Choroid plexus epithelial cell (primary cell): ENCODE measurements at regions not wholly inside any gene's neighbourhood (a gene's known extent, or its start where the extent isn't known, plus 50 kb on each side); places are given as distances from the start of the nearest gene placed in this dataset.

Source experiments
- DNase-seq: peaks from one replicate; pipeline ENCODE4 v3.0.0-alpha.2; 2010; ENCODE audit warnings: low read depth
- H3K4me3 ChIP-seq: 2 replicates; pipeline ENCODE4 v1.5.1; 2011; ENCODE audit warnings: low read depth, mild to moderate bottlenecking, control low read depth, low read length, moderate library complexity
- TF ChIP-seq, protein P1 (sequence below): conservative IDR thresholded peaks from 2 replicates; pipeline ENCODE4 v1.5.1; 2011; ENCODE audit warnings: low read depth, mild to moderate bottlenecking, control low read depth, inconsistent platforms, low read length, moderate library complexity

DNA sequence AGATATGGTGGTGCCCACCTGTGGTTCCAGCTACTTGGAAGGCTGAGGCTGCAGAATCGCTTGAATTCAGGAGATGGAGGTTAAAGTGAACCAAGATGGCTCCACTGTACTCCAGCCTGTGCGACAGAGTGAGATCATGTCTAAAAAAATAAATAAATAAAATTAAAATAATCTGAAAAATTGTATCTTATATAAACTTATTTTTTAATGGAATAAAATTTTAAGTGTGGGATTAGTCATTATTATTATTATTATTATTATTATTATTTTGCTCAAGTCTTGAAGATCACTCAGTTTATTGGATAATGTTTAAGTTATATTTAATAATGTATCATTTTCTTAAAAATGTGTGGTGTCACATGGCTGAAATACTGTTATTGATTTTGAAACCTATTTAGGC is 688.0 kb upstream of the COX7C start:
- no peak overlapping the region for H3K4me3 ChIP-seq
- TF ChIP-seq, protein P1, sequence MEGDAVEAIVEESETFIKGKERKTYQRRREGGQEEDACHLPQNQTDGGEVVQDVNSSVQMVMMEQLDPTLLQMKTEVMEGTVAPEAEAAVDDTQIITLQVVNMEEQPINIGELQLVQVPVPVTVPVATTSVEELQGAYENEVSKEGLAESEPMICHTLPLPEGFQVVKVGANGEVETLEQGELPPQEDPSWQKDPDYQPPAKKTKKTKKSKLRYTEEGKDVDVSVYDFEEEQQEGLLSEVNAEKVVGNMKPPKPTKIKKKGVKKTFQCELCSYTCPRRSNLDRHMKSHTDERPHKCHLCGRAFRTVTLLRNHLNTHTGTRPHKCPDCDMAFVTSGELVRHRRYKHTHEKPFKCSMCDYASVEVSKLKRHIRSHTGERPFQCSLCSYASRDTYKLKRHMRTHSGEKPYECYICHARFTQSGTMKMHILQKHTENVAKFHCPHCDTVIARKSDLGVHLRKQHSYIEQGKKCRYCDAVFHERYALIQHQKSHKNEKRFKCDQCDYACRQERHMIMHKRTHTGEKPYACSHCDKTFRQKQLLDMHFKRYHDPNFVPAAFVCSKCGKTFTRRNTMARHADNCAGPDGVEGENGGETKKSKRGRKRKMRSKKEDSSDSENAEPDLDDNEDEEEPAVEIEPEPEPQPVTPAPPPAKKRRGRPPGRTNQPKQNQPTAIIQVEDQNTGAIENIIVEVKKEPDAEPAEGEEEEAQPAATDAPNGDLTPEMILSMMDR: no peak
- no peak for DNase-seq

DNA sequence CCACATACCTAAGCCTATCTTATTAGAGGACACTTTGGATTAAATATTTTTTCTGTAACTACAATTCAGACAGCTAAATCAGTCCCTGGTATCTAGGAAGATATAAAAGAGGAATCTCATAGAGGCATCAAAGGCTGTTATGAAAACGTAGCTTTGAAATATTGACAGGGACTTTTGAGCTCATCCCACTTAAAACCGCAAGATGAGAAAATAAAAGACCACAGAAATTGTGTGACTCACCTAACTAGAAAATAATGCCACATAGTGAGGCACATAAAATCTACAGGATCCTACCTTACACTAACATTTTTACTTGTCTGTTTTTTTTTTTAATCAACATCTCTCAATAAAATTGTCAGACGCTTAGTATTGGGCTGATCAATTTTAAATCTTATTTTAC is 686.5 kb upstream of the COX7C start:
- TF ChIP-seq, protein P1: no peak
- DNase-seq: no peak
- H3K4me3 ChIP-seq: no peak overlapping the region

DNA sequence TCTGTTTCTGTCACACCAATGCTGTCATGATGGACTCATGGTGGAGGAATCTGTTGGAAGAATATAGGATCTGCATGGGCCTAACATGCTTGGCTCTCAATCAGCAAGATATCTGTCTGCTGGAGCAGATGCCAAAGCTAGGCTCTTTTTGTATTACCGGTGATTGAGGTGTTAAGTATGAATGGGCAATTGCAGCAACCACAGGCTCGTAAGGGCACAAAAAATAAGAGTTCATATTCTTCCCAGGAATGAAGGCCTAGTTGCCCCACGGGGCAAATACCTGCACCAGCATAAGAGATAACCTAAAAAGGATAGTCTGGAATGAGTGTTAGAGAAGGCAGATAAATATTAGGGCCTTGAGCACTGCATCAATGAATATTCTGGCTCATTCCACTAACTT is 679.5 kb upstream of the COX7C start:
- DNase-seq: no peak
- TF ChIP-seq, protein P1: no peak

DNA sequence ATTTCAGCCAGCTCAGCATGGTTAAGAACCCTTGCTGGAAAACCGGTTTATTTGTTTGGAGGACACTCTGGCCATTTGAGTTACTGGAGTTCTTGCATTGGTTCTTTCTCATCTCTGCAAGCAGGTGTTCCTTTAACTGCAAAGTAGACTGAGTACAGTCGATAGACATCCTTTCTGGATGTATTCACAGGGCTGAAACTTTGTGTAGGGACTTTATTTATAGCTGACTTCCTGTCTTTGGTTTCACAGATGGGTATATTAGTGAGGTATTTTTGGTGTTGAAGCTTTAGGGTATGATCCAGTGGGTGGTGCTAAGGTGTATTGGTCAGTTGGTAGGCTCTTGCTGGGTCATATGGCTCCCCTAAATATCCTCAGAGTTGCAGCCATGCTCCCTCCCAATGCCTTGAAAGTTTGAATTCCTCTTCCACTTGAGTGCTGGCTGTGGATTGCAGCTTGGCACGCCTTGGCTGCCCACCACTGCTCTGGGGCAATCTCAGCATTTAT is 666.0 kb upstream of the COX7C start:
- no peak for DNase-seq
- TF ChIP-seq, protein P1: no peak
- no peak overlapping the region for H3K4me3 ChIP-seq

More for the DNA sequence above, 679.5 kb upstream of the COX7C start:
- H3K4me3 ChIP-seq: no peak overlapping the region

DNA sequence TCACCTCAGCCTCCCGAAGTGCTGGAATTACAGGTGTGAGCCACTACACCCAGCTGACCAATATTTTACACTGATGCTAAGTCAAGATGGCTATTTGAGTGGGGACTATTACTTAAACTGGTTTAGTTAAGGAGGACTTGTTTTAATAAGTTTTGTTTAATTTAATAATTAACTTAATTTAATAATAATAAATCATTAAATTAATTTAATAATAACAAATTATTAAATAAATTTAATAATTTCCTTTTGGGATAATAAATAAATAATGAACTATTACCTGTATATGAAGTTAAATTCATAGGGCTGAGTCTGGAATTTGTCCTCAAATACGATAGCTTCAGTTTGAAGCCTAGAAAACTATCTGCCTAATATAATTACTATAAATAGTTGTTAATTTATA is 665.1 kb upstream of the COX7C start:
- TF ChIP-seq, protein P1: no peak
- no peak for DNase-seq
- no peak overlapping the region for H3K4me3 ChIP-seq

DNA sequence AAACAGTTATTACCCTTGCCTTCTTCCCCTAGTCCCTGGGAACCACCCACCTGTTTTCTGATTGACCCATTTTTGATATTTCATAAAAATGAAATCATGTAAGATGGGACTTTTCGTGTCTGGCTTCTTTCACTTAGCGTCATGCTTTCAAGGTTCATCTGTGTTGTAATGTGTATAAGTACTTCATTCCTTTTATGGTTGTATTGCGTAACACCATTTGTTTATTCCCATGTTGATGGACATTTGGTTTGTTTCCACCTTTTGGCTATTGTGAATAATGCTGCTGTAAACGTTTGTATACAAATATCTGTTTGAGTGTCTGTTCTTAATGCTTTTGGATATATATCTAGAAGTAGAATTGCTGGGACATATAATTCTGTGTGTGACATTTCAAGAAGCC is 650.1 kb upstream of the COX7C start:
- no peak for DNase-seq
- TF ChIP-seq, protein P1: no peak
- H3K4me3 ChIP-seq: no peak overlapping the region

DNA sequence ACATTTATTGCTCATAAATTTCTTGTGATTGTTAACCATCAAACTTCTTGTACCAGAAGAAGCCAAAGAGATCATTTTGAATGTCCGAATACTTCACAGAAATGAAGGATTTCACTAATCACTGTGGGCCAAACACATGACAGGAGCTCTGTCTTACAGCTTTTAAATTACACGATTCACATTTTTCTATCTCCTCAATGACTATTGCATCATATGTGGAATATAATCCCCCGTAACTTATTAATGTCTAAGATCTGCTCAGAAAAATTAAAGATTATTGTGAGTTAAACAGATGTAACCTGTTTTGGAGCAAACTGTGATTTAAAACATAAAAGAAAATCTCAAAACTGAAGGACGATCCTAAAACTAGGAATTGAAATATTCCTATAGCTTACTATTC is 645.2 kb upstream of the COX7C start:
- H3K4me3 ChIP-seq: no peak overlapping the region
- DNase-seq: no peak
- TF ChIP-seq, protein P1: no peak
